ENCODE measurements at regions not wholly inside any gene's neighbourhood (a gene's known extent, or its start where the extent isn't known, plus 50 kb on each side); places are given as distances from the start of the nearest gene placed in this dataset.

DNA sequence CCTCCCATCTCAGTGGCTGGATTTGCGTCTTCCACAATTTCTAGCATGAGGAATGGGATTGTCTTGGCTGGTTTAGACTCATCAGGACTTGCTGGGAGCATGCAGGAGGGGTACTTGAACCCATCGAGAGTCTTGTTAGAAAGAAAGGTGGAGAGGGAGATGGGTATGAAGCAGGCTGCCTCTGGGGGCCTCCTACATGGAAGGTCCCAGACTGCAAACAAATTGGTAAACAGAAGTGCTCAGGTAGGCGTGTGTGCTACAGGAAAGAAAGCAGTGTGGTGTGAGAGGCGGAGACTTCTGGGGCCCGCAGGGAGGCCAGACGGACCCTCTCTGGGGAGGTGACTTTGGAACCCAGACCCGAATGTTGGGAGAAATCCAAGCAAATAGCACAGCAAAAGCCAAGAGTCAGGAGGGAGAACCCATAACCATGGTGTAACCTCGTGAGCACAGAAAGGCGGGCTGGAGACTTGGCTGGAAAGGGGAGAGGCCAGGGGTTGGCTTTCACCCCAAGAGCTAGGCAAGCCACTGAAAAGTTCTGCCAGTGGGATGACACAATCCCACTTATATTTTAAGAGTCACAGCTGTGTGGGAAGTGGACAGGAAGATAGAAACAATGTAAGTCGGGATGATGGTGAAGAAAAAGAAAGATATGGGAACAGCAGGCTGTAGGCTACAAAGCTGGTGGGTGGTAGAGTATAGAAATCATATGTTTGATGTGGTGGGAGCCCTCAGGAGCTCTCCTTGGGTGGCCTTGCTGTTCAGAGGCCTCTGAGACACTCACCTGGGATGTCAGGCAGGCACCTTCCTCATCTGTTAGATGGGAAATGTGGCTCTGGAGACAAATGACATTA lies 130.1 kb upstream of the PRR20G start:
- TF ChIP-seq, protein P1, sequence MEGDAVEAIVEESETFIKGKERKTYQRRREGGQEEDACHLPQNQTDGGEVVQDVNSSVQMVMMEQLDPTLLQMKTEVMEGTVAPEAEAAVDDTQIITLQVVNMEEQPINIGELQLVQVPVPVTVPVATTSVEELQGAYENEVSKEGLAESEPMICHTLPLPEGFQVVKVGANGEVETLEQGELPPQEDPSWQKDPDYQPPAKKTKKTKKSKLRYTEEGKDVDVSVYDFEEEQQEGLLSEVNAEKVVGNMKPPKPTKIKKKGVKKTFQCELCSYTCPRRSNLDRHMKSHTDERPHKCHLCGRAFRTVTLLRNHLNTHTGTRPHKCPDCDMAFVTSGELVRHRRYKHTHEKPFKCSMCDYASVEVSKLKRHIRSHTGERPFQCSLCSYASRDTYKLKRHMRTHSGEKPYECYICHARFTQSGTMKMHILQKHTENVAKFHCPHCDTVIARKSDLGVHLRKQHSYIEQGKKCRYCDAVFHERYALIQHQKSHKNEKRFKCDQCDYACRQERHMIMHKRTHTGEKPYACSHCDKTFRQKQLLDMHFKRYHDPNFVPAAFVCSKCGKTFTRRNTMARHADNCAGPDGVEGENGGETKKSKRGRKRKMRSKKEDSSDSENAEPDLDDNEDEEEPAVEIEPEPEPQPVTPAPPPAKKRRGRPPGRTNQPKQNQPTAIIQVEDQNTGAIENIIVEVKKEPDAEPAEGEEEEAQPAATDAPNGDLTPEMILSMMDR (IDR thresholded peaks at IDR 0.05) = no peak
- TF ChIP-seq POLR2A (IDR thresholded peaks at IDR 0.05) = no peak
